Endothelial cell (in vitro differentiated cells): ENCODE measurements at regions not wholly inside any gene's neighbourhood (a gene's known extent, or its start where the extent isn't known, plus 50 kb on each side); places are given as distances from the start of the nearest gene placed in this dataset.

Experiments used
- DNase-seq: peaks from one replicate; pipeline ENCODE4 v3.0.0; 2021; ENCODE audit warnings: low spot score
- H3K27ac Mint-ChIP-seq: one replicate; pipeline ENCODE4 v1.8.0; 2021; ENCODE audit warnings: mixed read lengths, inconsistent platforms; ENCODE audit not compliant: unreplicated experiment
- H3K27me3 Mint-ChIP-seq: one replicate; pipeline ENCODE4 v1.8.0; 2021; ENCODE audit warnings: mild to moderate bottlenecking, moderate library complexity, mixed read lengths, inconsistent platforms; ENCODE audit not compliant: unreplicated experiment
- H3K36me3 Mint-ChIP-seq: one replicate; pipeline ENCODE4 v1.8.0; 2021; ENCODE audit warnings: mild to moderate bottlenecking, low read depth, mixed read lengths, inconsistent platforms; ENCODE audit not compliant: unreplicated experiment
- H3K4me1 Mint-ChIP-seq: one replicate; pipeline ENCODE4 v1.8.0; 2021; ENCODE audit warnings: mild to moderate bottlenecking, mixed read lengths, inconsistent platforms; ENCODE audit not compliant: unreplicated experiment
- H3K4me3 Mint-ChIP-seq: one replicate; pipeline ENCODE4 v1.8.0; 2021; ENCODE audit warnings: mild to moderate bottlenecking, mixed read lengths, inconsistent platforms; ENCODE audit not compliant: unreplicated experiment
- H3K9me3 Mint-ChIP-seq: one replicate; pipeline ENCODE4 v1.8.0; 2021; ENCODE audit warnings: mixed read lengths, inconsistent platforms; ENCODE audit not compliant: unreplicated experiment
- TF ChIP-seq, protein P1 (sequence below): fragments of 200-600 bp; sonication (generic); IDR thresholded peaks from one replicate; pipeline ENCODE4 v1.5.0; 2021; ENCODE audit warnings: antibody characterized with exemption; ENCODE audit not compliant: unreplicated experiment

DNA sequence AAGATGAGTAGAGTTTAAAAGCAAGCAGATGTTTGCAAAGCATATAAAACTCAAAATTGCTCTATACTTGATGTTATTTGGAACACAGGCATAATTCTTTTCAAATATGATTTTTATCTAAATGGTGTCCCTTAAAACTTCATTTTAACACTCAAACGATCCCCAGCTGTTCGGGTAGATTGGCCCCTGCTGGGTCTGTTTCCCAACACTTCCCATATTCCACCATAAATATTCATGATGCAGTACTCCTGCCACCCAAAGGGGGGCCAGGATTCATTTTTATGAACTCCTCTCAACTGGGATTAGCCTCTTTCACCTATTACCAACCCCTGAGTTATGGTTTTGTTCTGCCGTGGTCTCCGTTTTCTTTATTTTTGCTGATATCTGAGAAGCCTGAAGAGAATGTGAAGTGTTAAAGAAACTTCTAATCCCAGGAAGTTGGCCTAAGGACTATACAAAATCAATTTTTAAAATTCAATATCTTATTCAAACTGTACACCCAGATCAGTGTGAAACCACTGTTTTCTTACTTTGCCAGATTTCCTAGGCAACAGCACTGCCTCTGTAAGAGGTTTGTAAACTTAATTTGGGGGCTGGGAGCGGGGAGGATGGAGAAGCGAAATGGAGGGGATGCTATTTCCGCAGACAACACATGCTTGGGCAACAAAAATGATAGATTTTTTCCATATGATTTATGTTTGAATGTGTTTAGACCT, 384.1 kb downstream of the DMRT2 start:
- no peaks in the 10 kb centered on the region for H3K9me3 Mint-ChIP-seq
- H3K27me3 Mint-ChIP-seq, result no peaks in the 10 kb centered on the region
- H3K4me3 Mint-ChIP-seq, result no peak overlapping the region
- DNase-seq, result peak; percentile 8
- no peak overlapping the region for H3K27ac Mint-ChIP-seq
- no peaks in the 10 kb centered on the region for H3K4me1 Mint-ChIP-seq
- no peaks in the 10 kb centered on the region for H3K36me3 Mint-ChIP-seq
- TF ChIP-seq, protein P1, sequence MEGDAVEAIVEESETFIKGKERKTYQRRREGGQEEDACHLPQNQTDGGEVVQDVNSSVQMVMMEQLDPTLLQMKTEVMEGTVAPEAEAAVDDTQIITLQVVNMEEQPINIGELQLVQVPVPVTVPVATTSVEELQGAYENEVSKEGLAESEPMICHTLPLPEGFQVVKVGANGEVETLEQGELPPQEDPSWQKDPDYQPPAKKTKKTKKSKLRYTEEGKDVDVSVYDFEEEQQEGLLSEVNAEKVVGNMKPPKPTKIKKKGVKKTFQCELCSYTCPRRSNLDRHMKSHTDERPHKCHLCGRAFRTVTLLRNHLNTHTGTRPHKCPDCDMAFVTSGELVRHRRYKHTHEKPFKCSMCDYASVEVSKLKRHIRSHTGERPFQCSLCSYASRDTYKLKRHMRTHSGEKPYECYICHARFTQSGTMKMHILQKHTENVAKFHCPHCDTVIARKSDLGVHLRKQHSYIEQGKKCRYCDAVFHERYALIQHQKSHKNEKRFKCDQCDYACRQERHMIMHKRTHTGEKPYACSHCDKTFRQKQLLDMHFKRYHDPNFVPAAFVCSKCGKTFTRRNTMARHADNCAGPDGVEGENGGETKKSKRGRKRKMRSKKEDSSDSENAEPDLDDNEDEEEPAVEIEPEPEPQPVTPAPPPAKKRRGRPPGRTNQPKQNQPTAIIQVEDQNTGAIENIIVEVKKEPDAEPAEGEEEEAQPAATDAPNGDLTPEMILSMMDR, result peak; percentile 74

DNA sequence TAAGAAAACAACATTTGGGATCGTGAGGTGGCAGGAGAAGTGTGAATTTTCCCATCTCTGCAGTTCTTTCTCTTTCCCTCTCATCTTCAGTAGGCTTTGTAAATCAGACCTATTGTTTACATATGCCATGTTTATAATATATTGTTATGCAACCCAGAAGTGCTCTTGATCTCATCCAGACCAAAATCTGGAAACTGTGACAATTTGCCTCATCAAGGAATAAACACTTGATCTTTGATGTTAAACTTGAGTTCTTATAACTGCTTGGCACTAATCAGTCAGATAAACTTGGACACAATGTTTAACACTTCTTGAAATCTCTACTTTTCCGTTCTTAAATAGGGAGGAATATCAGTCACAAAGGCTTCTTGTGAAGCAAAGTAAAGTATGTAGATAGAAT, 384.7 kb downstream of the DMRT2 start:
- no peaks in the 10 kb centered on the region for H3K9me3 Mint-ChIP-seq
- no peak overlapping the region for H3K27ac Mint-ChIP-seq
- H3K4me3 Mint-ChIP-seq, result no peak overlapping the region
- DNase-seq, result no peak
- H3K36me3 Mint-ChIP-seq, result no peaks in the 10 kb centered on the region
- no peaks in the 10 kb centered on the region for H3K4me1 Mint-ChIP-seq
- TF ChIP-seq, protein P1, result no peak
- no peaks in the 10 kb centered on the region for H3K27me3 Mint-ChIP-seq

DNA sequence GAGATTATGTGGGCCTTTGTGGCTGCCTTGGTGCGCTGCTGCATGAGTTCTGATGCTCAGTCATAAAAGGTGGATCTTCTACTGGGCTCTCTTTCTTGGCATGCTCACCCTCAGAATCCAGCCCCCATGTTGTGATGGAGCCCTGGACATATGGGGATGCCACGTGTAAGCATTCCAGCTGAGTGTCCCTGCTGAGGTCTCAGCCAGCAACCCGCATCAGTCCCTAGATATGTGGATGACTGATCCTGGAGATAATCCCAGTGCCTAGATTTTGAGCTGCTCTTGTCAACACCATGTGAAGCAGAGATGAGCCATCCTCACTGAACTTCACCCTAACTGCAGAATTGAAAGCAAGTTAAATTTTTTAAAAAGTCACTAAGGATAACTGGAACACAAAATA, 390.1 kb downstream of the DMRT2 start:
- no peaks in the 10 kb centered on the region for H3K4me1 Mint-ChIP-seq
- TF ChIP-seq, protein P1, result no peak
- no peaks in the 10 kb centered on the region for H3K9me3 Mint-ChIP-seq
- no peaks in the 10 kb centered on the region for H3K27me3 Mint-ChIP-seq
- H3K36me3 Mint-ChIP-seq, result no peaks in the 10 kb centered on the region
- H3K27ac Mint-ChIP-seq, result no peak overlapping the region
- H3K4me3 Mint-ChIP-seq, result no peak overlapping the region
- DNase-seq, result no peak

DNA sequence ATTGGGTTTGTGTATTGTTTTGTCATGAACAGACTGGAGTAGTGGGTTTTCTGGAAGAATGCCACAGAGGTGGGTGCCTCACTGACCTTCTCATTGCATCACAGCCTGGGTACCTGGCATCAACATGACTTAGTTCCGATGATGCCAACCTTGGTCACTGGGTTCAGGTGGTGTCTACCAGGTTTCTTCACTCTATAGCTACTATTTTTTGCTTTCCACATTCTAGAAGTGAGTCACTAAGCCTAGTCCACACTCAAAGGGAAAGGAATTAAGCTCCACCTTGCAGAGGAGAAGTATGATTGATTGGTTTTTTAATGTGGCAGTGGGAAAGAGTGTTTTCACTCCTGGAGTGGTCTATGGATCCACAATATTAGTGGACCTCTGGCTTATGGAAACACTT, 391.9 kb downstream of the DMRT2 start:
- Mint-ChIP-seq H3K36me3 (no peaks in the 10 kb centered on the region), H3K4me1 (no peaks in the 10 kb centered on the region), H3K27ac (no peak overlapping the region), H3K27me3 (no peaks in the 10 kb centered on the region), H3K9me3 (no peaks in the 10 kb centered on the region), H3K4me3 (no peak overlapping the region)
- TF ChIP-seq, protein P1, result no peak
- DNase-seq, result no peak

DNA sequence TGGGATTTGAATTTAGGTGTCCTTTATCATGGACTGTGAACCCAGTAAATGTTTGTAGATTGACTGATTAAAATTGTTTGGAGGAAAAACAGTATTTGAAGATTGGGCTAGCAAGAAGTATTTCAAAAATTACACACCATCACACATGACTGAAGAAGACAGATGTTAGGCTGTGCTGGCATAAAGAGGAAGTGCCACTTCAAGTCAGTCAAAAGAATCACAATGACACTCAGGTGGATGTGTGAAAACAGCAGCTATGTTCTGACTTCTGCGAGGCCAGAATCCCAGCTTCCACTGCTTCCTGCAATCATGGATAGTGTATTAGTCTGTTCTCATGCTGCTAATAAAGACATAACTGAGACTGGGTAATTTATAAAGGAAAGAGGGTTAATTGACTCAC, 393.3 kb downstream of the DMRT2 start:
- TF ChIP-seq, protein P1, result no peak
- Mint-ChIP-seq H3K9me3 (no peaks in the 10 kb centered on the region), H3K4me1 (no peaks in the 10 kb centered on the region), H3K27me3 (no peaks in the 10 kb centered on the region), H3K36me3 (no peaks in the 10 kb centered on the region), H3K4me3 (no peak overlapping the region), H3K27ac (no peak overlapping the region)
- DNase-seq, result no peak
